ENCODE measurements at regions not wholly inside any gene's neighbourhood (a gene's known extent, or its start where the extent isn't known, plus 50 kb on each side); places are given as distances from the start of the nearest gene placed in this dataset.

DNA sequence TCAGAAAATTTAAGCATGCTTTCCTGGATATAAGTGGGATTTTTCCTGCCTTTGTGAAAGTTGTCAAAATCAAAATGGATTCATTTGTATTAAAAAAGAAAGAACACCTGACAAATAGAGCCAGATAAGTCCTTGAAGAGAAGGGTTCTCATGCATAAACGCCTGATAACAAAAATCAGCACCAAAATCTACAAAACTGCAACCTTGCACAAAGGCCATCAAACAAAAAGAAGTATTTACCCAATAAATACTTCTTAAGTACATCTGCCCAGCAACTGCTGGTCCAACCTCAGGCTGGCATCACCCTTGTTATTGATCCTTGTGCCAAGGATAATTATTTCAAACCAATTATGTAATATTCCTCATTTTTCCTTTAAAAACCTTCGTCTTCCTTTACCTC, 315.9 kb downstream of the GPD2 start:
- H3K27me3 Mint-ChIP-seq (ENCODE audit: insufficient read depth, low read depth, poor library complexity) = peaks cover 4% of the 10 kb centered on the region
- Histone ChIP-seq H3K4me2 (no peak overlapping the region), H4K20me1 (replicated peaks; ENCODE audit: insufficient read depth) (no peaks in the 10 kb centered on the region), H3K9me2 (ENCODE audit: insufficient read depth) (no peaks in the 10 kb centered on the region), H3F3A (replicated peaks; ENCODE audit: low read depth) (no peaks in the 10 kb centered on the region), H3K27ac (ENCODE audit: low read depth) (no peak overlapping the region), H2AFZ (no peak overlapping the region), H3K4me3 (no peak overlapping the region), H3K36me3 (ENCODE audit: insufficient read depth) (no peaks in the 10 kb centered on the region), H3K4me1 (ENCODE audit: insufficient read depth) (peaks cover 20% of the 10 kb centered on the region), H3K27me3 (ENCODE audit: insufficient read depth) (no peaks in the 10 kb centered on the region), H3K79me2 (replicated peaks; ENCODE audit: insufficient read depth) (no peaks in the 10 kb centered on the region)
- peaks cover 16% of the 10 kb centered on the region for H3K4me1 Mint-ChIP-seq
- H3K9me3 Mint-ChIP-seq = no peaks in the 10 kb centered on the region
- ATAC-seq = no peak
- TF ChIP-seq CREB1 (CRISPR knock-in tag; IDR thresholded peaks at IDR 0.05; ENCODE audit: low read depth) = no peak
- TF ChIP-seq EZH2 (IDR thresholded peaks at IDR 0.05; ENCODE audit: low read depth, unreplicated experiment) = no peak
- H3K27ac Mint-ChIP-seq = no peak overlapping the region
- H3K36me3 Mint-ChIP-seq (ENCODE audit: low read depth) = no peaks in the 10 kb centered on the region
- no peak for DNase-seq (ENCODE audit: low spot score)
- H3K4me3 Mint-ChIP-seq = no peak overlapping the region

DNA sequence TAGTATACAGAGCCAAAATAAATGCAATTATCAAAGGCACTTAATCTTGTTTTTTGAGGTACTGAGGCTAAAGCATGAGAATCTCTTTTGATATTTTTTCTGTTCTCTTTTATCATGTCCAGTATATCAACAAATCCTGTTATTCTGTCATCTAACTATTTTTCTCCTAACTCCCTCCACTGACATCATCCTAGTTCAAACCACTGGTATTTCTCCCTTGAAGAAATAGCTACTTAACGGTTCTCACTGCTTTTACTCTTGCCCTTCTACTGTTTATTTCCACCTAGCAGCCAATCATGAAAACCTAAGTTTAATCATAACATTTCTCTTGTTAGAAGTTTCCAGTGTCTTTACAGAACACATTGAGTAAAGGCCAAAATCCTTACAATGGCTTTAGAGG, 317.6 kb downstream of the GPD2 start:
- peaks cover 10% of the 10 kb centered on the region; the same call in 1 of the 2 replicates for H3K4me1 ChIP-seq (ENCODE audit: insufficient read depth)
- H3K79me2 ChIP-seq (replicated peaks; ENCODE audit: insufficient read depth) = no peaks in the 10 kb centered on the region
- H3K4me2 ChIP-seq = no peak overlapping the region
- no peaks in the 10 kb centered on the region for H3K9me2 ChIP-seq (ENCODE audit: insufficient read depth)
- Mint-ChIP-seq H3K27me3 (ENCODE audit: insufficient read depth, low read depth, poor library complexity) (peaks cover 4% of the 10 kb centered on the region), H3K4me1 (peaks cover 6% of the 10 kb centered on the region; the same call in 1 of the 3 replicates), H3K9me3 (no peaks in the 10 kb centered on the region), H3K4me3 (no peak overlapping the region), H3K36me3 (ENCODE audit: low read depth) (no peaks in the 10 kb centered on the region), H3K27ac (no peak overlapping the region)
- ATAC-seq (no peak), DNase-seq (ENCODE audit: low spot score) (no peak)
- H3K27me3 ChIP-seq (ENCODE audit: insufficient read depth) = no peaks in the 10 kb centered on the region
- H3K36me3 ChIP-seq (ENCODE audit: insufficient read depth) = no peaks in the 10 kb centered on the region
- no peaks in the 10 kb centered on the region for H3F3A ChIP-seq (replicated peaks; ENCODE audit: low read depth)
- H3K27ac ChIP-seq (ENCODE audit: low read depth) = no peak overlapping the region
- 0 out of 2 replicates have a peak overlapping the region, but pooled peaks have one; percentile 45 for H2AFZ ChIP-seq
- H3K4me3 ChIP-seq = no peak overlapping the region
- no peaks in the 10 kb centered on the region for H4K20me1 ChIP-seq (replicated peaks; ENCODE audit: insufficient read depth)
- TF ChIP-seq ZNF114 (CRISPR knock-in tag; IDR thresholded peaks at IDR 0.05) (no peak), CREB1 (CRISPR knock-in tag; IDR thresholded peaks at IDR 0.05; ENCODE audit: low read depth) (no peak), POLR2AphosphoS5 (IDR thresholded peaks at IDR 0.05; ENCODE audit: low read depth) (no peak), NANOG (IDR thresholded peaks at IDR 0.05; ENCODE audit: borderline replicate concordance) (no peak), EZH2phosphoT487 (IDR thresholded peaks at IDR 0.05; ENCODE audit: unreplicated experiment) (no peak)
- TF ChIP-seq, protein P1, sequence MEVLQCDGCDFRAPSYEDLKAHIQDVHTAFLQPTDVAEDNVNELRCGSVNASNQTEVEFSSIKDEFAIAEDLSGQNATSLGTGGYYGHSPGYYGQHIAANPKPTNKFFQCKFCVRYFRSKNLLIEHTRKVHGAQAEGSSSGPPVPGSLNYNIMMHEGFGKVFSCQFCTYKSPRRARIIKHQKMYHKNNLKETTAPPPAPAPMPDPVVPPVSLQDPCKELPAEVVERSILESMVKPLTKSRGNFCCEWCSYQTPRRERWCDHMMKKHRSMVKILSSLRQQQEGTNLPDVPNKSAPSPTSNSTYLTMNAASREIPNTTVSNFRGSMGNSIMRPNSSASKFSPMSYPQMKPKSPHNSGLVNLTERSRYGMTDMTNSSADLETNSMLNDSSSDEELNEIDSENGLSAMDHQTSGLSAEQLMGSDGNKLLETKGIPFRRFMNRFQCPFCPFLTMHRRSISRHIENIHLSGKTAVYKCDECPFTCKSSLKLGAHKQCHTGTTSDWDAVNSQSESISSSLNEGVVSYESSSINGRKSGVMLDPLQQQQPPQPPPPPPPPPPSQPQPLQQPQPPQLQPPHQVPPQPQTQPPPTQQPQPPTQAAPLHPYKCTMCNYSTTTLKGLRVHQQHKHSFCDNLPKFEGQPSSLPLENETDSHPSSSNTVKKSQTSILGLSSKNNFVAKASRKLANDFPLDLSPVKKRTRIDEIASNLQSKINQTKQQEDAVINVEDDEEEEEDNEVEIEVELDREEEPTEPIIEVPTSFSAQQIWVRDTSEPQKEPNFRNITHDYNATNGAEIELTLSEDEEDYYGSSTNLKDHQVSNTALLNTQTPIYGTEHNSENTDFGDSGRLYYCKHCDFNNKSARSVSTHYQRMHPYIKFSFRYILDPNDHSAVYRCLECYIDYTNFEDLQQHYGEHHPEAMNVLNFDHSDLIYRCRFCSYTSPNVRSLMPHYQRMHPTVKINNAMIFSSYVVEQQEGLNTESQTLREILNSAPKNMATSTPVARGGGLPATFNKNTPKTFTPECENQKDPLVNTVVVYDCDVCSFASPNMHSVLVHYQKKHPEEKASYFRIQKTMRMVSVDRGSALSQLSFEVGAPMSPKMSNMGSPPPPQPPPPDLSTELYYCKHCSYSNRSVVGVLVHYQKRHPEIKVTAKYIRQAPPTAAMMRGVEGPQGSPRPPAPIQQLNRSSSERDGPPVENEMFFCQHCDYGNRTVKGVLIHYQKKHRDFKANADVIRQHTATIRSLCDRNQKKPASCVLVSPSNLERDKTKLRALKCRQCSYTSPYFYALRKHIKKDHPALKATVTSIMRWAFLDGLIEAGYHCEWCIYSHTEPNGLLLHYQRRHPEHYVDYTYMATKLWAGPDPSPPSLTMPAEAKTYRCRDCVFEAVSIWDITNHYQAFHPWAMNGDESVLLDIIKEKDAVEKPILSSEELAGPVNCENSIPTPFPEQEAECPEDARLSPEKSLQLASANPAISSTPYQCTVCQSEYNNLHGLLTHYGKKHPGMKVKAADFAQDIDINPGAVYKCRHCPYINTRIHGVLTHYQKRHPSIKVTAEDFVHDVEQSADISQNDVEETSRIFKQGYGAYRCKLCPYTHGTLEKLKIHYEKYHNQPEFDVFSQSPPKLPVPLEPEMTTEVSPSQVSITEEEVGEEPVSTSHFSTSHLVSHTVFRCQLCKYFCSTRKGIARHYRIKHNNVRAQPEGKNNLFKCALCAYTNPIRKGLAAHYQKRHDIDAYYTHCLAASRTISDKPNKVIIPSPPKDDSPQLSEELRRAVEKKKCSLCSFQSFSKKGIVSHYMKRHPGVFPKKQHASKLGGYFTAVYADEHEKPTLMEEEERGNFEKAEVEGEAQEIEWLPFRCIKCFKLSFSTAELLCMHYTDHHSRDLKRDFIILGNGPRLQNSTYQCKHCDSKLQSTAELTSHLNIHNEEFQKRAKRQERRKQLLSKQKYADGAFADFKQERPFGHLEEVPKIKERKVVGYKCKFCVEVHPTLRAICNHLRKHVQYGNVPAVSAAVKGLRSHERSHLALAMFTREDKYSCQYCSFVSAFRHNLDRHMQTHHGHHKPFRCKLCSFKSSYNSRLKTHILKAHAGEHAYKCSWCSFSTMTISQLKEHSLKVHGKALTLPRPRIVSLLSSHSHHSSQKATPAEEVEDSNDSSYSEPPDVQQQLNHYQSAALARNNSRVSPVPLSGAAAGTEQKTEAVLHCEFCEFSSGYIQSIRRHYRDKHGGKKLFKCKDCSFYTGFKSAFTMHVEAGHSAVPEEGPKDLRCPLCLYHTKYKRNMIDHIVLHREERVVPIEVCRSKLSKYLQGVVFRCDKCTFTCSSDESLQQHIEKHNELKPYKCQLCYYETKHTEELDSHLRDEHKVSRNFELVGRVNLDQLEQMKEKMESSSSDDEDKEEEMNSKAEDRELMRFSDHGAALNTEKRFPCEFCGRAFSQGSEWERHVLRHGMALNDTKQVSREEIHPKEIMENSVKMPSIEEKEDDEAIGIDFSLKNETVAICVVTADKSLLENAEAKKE (CRISPR knock-in tag; IDR thresholded peaks at IDR 0.05) = no peak
- TF ChIP-seq, protein P2, sequence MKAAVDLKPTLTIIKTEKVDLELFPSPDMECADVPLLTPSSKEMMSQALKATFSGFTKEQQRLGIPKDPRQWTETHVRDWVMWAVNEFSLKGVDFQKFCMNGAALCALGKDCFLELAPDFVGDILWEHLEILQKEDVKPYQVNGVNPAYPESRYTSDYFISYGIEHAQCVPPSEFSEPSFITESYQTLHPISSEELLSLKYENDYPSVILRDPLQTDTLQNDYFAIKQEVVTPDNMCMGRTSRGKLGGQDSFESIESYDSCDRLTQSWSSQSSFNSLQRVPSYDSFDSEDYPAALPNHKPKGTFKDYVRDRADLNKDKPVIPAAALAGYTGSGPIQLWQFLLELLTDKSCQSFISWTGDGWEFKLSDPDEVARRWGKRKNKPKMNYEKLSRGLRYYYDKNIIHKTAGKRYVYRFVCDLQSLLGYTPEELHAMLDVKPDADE (IDR thresholded peaks at IDR 0.05) = no peak
- TF ChIP-seq, protein P3, sequence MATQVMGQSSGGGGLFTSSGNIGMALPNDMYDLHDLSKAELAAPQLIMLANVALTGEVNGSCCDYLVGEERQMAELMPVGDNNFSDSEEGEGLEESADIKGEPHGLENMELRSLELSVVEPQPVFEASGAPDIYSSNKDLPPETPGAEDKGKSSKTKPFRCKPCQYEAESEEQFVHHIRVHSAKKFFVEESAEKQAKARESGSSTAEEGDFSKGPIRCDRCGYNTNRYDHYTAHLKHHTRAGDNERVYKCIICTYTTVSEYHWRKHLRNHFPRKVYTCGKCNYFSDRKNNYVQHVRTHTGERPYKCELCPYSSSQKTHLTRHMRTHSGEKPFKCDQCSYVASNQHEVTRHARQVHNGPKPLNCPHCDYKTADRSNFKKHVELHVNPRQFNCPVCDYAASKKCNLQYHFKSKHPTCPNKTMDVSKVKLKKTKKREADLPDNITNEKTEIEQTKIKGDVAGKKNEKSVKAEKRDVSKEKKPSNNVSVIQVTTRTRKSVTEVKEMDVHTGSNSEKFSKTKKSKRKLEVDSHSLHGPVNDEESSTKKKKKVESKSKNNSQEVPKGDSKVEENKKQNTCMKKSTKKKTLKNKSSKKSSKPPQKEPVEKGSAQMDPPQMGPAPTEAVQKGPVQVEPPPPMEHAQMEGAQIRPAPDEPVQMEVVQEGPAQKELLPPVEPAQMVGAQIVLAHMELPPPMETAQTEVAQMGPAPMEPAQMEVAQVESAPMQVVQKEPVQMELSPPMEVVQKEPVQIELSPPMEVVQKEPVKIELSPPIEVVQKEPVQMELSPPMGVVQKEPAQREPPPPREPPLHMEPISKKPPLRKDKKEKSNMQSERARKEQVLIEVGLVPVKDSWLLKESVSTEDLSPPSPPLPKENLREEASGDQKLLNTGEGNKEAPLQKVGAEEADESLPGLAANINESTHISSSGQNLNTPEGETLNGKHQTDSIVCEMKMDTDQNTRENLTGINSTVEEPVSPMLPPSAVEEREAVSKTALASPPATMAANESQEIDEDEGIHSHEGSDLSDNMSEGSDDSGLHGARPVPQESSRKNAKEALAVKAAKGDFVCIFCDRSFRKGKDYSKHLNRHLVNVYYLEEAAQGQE (IDR thresholded peaks at IDR 0.05; ENCODE audit: unreplicated experiment) = no peak
- TF ChIP-seq, protein P4, sequence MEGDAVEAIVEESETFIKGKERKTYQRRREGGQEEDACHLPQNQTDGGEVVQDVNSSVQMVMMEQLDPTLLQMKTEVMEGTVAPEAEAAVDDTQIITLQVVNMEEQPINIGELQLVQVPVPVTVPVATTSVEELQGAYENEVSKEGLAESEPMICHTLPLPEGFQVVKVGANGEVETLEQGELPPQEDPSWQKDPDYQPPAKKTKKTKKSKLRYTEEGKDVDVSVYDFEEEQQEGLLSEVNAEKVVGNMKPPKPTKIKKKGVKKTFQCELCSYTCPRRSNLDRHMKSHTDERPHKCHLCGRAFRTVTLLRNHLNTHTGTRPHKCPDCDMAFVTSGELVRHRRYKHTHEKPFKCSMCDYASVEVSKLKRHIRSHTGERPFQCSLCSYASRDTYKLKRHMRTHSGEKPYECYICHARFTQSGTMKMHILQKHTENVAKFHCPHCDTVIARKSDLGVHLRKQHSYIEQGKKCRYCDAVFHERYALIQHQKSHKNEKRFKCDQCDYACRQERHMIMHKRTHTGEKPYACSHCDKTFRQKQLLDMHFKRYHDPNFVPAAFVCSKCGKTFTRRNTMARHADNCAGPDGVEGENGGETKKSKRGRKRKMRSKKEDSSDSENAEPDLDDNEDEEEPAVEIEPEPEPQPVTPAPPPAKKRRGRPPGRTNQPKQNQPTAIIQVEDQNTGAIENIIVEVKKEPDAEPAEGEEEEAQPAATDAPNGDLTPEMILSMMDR (conservative IDR thresholded peaks at IDR 0.05; ENCODE audit: low read depth in 2 of 2) = no peak
